ENCODE measurements at regions not wholly inside any gene's neighbourhood (a gene's known extent, or its start where the extent isn't known, plus 50 kb on each side); places are given as distances from the start of the nearest gene placed in this dataset.

DNA sequence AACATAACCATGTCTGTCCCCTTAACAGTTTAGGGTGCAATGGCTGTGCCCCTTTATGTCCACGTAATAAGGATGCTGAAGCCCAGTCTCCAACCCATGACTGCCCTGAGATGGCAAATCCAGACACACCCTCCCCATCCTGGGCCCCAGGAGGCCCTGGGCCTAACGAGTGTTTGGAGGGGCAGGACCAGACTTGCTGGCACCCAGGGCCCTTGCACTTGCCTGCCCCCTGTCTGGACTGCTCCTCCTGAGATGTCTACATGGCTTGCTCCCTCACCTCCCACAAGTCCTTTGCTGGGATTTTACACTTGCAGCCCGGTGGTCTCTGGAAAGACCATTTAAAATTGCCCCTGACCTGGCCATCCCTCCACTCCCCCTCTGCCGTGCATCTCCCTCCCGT, 132.2 kb upstream of the NECTIN1 start:
- WGBS, 2 donors: 56 to 65% methylated on average over 5 of the region's 5 CpGs
- TF ChIP-seq, protein P1, sequence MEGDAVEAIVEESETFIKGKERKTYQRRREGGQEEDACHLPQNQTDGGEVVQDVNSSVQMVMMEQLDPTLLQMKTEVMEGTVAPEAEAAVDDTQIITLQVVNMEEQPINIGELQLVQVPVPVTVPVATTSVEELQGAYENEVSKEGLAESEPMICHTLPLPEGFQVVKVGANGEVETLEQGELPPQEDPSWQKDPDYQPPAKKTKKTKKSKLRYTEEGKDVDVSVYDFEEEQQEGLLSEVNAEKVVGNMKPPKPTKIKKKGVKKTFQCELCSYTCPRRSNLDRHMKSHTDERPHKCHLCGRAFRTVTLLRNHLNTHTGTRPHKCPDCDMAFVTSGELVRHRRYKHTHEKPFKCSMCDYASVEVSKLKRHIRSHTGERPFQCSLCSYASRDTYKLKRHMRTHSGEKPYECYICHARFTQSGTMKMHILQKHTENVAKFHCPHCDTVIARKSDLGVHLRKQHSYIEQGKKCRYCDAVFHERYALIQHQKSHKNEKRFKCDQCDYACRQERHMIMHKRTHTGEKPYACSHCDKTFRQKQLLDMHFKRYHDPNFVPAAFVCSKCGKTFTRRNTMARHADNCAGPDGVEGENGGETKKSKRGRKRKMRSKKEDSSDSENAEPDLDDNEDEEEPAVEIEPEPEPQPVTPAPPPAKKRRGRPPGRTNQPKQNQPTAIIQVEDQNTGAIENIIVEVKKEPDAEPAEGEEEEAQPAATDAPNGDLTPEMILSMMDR (IDR thresholded peaks at IDR 0.05; ENCODE audit: control extremely low read depth, extremely low read depth): no peak
- Histone ChIP-seq H3K4me3 (no peak overlapping the region), H3K4me1 (ENCODE audit: control insufficient read depth in 5 of 5, insufficient read depth in 5 of 5, low read length in 5 of 5) (no peaks in the 10 kb centered on the region), H3K36me3 (ENCODE audit: control insufficient read depth in 4 of 4, insufficient read depth in 4 of 4, low read length in 4 of 4) (no peaks in the 10 kb centered on the region), H3K27ac (ENCODE audit: low read depth in 1 of 2, low read length in 1 of 2) (no peak overlapping the region), H3K27me3 (ENCODE audit: control insufficient read depth in 3 of 3, insufficient read depth in 3 of 3, low read length in 2 of 3) (peaks cover 0 to 6% (median 3%) of the 10 kb centered on the region in 3 donors), H3K9ac (ENCODE audit: insufficient read depth in 1 of 2, low read length in 2 of 2) (no peak overlapping the region), H3K9me3 (ENCODE audit: control insufficient read depth in 4 of 4, insufficient read depth in 3 of 4, low read length in 3 of 4) (peaks cover 0 to 2% (median 0%) of the 10 kb centered on the region in 4 donors)
- DNase-seq (no peak), ATAC-seq (ENCODE audit: insufficient read depth, low FRiP score) (no peak)

GRCh38 chr11:119860561-119861094, 131.6 kb upstream of the NECTIN1 start:
- no peak for ATAC-seq (ENCODE audit: insufficient read depth, low FRiP score)
- Histone ChIP-seq H3K9me3 (ENCODE audit: control insufficient read depth in 4 of 4, insufficient read depth in 3 of 4, low read length in 3 of 4) (peaks cover 0 to 2% (median 0%) of the 10 kb centered on the region in 4 donors), H3K4me1 (ENCODE audit: control insufficient read depth in 5 of 5, insufficient read depth in 5 of 5, low read length in 5 of 5) (no peaks in the 10 kb centered on the region), H3K27me3 (ENCODE audit: control insufficient read depth in 3 of 3, insufficient read depth in 3 of 3, low read length in 2 of 3) (peaks cover 0 to 6% (median 3%) of the 10 kb centered on the region in 3 donors), H3K27ac (ENCODE audit: low read depth in 1 of 2, low read length in 1 of 2) (no peak overlapping the region), H3K9ac (ENCODE audit: insufficient read depth in 1 of 2, low read length in 2 of 2) (no peak overlapping the region), H3K4me3 (no peak overlapping the region), H3K36me3 (ENCODE audit: control insufficient read depth in 4 of 4, insufficient read depth in 4 of 4, low read length in 4 of 4) (no peaks in the 10 kb centered on the region)
- TF ChIP-seq, protein P1 (IDR thresholded peaks at IDR 0.05; ENCODE audit: control extremely low read depth, extremely low read depth): no peak
- WGBS, 2 donors: 81 to 85% methylated on average over 5 of the region's 5 CpGs
- DNase-seq: no peak

- Histone ChIP-seq H3K9me3 (ENCODE audit: control insufficient read depth in 4 of 4, insufficient read depth in 3 of 4, low read length in 3 of 4) (peaks cover 0 to 2% (median 0%) of the 10 kb centered on the region in 4 donors), H3K9ac (ENCODE audit: insufficient read depth in 1 of 2, low read length in 2 of 2) (no peak overlapping the region), H3K27me3 (ENCODE audit: control insufficient read depth in 3 of 3, insufficient read depth in 3 of 3, low read length in 2 of 3) (peaks cover 0 to 6% (median 3%) of the 10 kb centered on the region in 3 donors), H3K27ac (ENCODE audit: low read depth in 1 of 2, low read length in 1 of 2) (no peak overlapping the region), H3K4me3 (no peak overlapping the region), H3K4me1 (ENCODE audit: control insufficient read depth in 5 of 5, insufficient read depth in 5 of 5, low read length in 5 of 5) (peaks cover 0 to 3% (median 0%) of the 10 kb centered on the region in 5 donors), H3K36me3 (ENCODE audit: control insufficient read depth in 4 of 4, insufficient read depth in 4 of 4, low read length in 4 of 4) (no peaks in the 10 kb centered on the region)
- WGBS, 2 donors: 77 to 81% methylated on average over 4 of the region's 4 CpGs
- TF ChIP-seq, protein P1 (IDR thresholded peaks at IDR 0.05; ENCODE audit: control extremely low read depth, extremely low read depth): no peak
- DNase-seq (no peak), ATAC-seq (ENCODE audit: insufficient read depth, low FRiP score) (no peak)
Measured at GRCh38 chr11:119859684-119860083, 130.7 kb upstream of the NECTIN1 start.

DNA sequence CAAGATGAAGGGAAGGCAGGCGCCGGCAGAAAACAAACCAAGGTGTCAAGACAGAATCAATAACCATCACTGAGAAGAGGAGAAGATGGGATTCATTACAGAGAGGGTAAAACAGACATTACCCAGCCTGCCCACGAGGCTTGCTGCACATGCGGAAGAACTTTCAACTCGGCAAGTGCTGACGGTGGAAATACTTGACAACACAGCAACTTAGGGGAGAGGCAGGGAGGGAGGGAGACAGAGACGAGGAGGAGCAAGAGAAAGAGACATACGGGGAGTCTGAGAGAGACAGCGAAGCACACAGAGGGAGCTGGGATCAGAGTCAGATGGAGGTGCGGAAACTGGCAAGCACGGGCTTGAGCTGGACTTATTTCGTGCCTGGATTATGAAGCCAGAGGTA, 129.3 kb upstream of the NECTIN1 start:
- WGBS, 2 donors: 53% methylated on average over 12 of the region's 12 CpGs
- peaks cover 0 to 6% (median 3%) of the 10 kb centered on the region in 3 donors for H3K27me3 ChIP-seq (ENCODE audit: control insufficient read depth in 3 of 3, insufficient read depth in 3 of 3, low read length in 2 of 3)
- no peak for DNase-seq
- peaks cover 0 to 2% (median 0%) of the 10 kb centered on the region in 4 donors for H3K9me3 ChIP-seq (ENCODE audit: control insufficient read depth in 4 of 4, insufficient read depth in 3 of 4, low read length in 3 of 4)
- ATAC-seq (ENCODE audit: insufficient read depth, low FRiP score): no peak
- H3K4me3 ChIP-seq: no peak overlapping the region
- H3K36me3 ChIP-seq (ENCODE audit: control insufficient read depth in 4 of 4, insufficient read depth in 4 of 4, low read length in 4 of 4): no peaks in the 10 kb centered on the region
- H3K27ac ChIP-seq (ENCODE audit: low read depth in 1 of 2, low read length in 1 of 2): no peak overlapping the region
- H3K9ac ChIP-seq (ENCODE audit: insufficient read depth in 1 of 2, low read length in 2 of 2): no peak overlapping the region
- H3K4me1 ChIP-seq (ENCODE audit: control insufficient read depth in 5 of 5, insufficient read depth in 5 of 5, low read length in 5 of 5): peaks cover 0 to 3% (median 0%) of the 10 kb centered on the region in 5 donors
- TF ChIP-seq, protein P1 (IDR thresholded peaks at IDR 0.05; ENCODE audit: control extremely low read depth, extremely low read depth): no peak

All from lung (tissue), 11 donors.